Embryonic facial prominence (tissue), 1 donor: ENCODE measurements at regions not wholly inside any gene's neighbourhood (a gene's known extent, or its start where the extent isn't known, plus 50 kb on each side); places are given as distances from the start of the nearest gene placed in this dataset.
A peak's percentile ranks its signal among the peaks of the same experiment; 100 is the strongest.

ENCODE experiments used
- DNase-seq: peaks from one replicate; pipeline ENCODE4 v3.0.0-alpha.2; 2016; ENCODE audit errors: extremely low spot score

DNA sequence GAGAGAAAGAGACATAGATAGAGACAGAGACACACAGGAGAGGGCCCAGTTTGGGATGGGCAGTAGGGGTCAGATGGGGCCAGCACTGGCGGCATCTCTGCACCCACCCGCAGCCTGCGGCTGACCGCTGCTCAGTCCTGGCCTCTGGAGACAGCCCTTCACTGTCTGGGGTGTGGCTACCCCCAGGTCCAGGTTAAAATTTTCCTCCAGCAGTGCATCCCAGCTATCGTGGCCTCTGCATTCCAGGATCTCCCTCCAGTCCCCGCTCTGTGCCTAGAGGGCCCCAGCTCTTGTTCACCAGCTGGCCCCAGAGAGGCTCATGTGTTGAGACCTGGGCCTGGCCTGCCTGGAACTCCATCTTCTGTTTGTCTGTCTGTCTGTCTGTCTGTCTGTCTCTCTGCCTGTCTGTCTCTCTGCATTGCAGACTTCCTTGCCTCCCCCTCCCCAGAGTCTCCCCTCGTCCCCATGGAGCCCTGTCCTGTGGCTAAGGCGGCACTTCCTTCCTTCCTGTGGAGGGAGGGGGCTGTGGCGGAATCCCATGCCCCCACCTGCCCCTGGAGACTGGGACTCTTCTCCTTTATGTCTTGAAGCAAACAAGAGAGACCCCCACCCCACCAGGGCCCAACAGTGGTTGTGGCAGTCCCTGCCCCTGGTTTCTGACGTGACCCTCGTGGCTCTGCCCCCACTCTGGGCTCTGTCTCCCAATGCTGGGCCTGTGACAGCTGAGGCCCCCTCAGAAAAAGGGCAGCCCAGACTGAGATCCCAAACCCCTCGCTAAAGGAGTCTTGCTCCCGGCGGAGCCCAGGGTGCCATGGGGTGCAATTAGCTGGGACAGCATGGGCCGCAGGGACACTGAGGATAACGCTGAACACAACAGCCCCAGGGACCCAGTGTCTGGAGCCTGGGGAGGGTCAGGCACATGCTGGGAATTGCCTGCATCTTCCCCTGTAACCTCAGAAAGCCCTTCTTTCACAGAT lies 241.8 kb downstream of the NPHP4 start:
- no peak for DNase-seq

DNA sequence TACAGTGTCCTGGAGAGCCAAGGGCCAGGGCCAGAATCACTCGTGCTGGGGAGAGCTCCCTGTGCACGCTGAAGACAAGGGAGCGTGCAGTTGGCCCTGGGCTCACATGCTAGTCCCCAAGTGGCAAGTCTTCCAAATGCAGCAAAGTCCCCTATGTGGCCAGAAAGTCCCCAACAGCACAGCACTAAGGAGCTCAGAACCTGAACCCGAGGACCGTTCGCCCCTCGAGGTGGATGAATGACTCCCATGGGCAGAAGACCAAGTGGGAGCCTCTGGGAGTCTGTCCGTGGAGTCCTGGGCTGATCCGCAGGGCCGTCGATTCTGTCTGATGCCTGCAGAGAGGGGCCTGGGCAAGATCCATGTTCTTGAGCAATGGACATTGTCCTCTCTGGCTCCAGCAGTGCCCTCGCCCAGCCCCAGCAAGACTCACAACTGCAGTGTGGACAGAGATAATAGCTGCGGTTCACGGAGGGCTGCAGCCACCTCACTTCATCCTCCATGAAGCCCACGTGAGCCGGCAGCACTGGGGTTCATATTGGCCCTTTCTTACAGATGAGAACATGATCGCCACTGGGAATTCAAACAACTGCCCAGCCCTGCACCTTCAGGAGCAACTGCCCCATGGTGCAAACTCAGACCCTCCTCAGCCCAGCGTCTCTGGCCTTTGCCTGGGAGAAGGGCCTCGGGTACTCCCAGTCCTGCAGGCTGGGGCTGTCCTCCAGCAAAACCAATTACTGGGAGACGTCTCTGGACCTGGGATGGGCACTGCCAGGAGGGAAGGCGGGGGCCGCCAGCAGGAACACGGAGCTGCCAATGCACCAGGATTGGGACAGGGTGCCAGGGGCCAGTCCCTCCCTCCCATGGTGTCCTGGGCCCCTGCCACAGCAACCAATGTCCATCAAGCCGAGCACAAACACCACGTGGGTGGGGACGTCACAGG lies 243.7 kb downstream of the NPHP4 start:
- DNase-seq: no peak

DNA sequence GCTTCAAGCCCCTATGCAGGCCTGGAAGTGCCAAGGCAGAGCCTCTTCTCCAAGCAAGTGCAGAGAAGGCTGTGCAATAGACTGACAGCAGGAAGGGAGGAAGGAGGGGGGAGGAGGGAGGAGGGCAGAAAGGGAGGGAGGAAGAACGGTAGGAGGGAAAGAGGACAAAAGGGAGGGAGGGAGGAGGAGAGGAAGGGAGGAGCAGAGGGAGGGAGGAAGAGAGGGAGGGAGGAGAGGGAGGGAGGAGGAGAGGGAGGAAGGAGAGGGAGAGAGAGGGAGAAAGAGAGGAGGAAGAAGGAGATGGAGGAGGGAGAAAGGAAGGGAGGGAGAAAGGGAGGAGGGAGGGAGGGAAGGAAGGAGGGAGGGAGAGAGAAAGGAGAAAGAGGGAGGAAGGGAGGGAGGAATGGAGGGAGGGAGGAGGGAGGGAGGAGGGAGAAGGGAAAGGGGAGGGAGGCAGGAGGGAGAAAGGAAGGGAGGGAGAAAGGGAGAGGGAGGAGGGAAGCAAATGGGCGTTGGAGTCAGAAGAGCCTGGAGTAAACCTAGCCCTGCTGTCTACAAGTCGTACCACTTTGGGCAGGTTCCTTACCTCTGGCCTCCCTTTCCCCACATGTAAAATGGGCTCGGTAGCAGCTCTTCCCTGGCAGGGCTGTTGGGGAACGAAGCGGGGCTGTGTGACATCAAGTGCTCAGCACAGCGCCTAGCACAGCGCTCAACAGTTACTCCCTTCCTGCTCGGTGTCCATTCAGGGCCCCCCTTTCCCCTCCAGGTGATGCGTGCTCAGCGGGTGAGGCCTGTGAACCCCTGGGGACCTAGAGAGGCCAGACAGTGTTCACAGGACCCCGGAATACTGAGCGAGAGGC lies 244.6 kb downstream of the NPHP4 start:
- DNase-seq: no peak

DNA sequence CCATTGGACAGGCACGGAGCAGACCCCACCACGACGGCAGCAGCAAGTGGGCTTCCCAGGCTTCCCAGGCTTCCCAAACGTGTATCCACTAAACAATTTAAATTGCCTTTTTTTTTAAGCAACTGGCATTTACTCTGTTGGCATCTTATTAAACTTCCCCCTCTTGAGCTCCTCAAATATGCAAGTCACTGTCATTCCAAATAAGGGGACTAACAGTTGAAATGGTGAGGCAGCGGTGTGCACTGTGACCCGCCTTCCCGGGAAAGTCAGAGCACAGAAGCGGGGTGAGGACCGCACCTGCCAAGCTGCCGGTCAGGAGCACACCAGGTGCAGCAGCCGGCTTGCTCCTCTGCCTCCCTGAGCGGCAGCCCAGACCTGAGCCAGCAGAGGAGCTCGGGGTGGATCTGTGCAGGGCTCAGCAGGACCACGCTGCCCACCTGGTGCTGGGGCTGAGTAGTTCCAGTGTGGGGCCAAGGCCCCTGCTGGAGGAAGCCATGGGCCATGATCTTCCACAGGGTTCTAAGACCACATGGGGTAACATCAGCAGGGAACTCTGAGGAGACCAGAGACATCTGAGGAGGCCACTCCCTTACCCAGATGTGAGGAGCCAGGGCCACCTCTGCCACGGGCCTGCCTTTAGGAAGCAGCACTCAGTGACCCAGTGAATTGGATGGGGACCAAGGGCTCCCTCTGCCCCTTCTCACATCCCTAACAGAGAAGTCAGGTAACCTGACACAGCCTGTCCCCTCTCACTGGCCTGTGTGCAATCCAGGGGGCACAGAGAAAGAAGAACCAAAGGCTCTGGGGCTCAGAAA lies 245.4 kb downstream of the NPHP4 start:
- no peak for DNase-seq

DNA sequence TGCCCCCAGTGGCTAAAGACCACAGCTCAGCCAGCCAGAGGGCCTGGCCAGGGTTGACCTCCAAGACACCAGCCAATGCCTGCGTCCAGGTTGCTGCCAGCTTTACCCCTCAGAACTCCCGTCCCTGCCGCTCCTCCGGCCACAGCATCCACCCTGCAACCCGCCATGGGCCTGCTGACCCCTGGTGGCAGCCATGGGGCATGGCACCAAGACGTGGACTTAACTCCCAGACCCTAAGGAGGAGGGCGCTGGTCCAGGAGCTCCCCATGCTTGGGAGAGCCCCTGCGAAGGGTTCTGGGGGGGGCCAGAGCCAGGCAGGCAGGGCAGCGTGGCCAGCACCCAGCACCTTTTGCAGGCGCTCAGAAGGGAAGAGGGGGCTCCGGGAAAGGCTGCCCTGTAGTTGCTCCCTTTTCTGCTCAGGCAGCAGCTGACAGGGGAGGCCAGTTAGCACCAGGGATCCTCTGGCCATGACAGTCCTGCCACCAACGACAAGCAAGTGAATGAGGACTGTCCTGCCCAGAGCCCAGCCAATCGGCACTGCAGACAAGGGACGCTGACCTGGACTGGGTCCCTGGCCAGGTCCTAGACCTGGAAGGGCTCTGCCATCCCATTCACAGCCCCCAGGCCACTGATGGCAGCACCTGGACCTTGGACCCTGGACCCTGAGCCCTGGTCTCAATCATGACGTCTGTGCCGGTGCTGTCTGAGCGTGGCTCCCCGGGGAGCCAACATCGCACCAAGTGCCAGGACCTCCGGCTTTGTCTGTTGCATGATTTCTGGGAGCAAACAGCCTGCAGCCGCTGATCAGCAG lies 246.2 kb downstream of the NPHP4 start:
- DNase-seq: peak; percentile 34

DNA sequence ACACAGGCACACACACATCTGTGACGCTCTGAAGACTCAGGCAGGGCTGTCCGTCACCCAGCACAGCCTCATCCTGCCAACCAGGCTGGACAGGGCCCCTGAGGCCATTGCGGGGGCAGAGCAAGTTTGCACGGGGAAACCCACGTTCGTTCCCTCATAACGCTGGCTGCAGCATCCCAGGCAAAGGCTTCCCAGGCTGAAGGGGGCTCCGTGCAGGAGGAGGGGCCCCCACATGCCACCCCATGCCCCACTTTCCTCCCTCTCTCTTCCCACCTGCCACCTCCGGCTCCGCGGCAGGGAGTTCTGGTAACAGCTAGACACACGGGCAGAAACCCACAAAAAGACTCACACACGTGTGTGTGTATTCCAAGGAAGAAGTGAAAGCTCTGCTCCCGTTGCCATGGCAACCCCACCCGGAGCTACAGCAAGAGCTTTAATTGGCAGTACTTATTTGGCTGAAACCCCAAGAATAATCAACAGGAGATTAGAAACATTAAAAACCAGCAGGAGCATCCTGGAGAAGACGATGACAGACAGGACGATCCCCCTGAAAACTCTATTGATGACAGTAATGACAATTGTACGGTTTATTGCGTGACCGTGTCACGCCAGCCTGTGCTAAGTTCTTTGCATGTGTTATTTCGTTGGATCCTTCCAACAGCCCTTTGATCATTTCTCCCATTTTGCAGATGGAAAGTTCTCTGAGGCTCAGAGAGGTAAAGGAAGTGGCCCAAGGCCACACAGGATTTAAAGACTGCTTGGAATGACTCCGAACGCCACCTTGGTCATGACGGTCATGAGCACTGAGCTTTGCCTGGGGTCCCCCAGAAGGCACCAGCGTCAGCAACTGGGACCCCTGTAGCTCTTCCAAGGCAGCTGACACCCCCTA lies 247.1 kb downstream of the NPHP4 start:
- no peak for DNase-seq

DNA sequence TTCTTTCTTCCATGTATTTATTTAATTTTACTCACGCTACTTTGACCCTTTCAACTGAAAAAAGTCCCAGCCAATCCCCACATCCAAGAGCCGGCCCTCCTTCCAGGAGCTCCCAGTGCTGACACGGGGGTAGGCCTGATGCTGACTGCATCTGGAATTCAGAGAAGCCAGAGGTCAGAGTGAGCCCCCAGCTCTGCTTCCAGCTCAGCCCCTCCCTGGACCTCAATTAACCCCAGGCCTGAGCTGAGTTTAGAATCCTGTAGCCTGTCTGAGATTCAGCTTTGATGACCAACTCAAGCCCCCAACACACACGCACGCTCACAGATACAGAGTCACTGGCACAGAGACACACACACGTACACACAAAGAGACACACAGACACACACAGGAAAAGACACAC lies 247.9 kb downstream of the NPHP4 start:
- no peak for DNase-seq

DNA sequence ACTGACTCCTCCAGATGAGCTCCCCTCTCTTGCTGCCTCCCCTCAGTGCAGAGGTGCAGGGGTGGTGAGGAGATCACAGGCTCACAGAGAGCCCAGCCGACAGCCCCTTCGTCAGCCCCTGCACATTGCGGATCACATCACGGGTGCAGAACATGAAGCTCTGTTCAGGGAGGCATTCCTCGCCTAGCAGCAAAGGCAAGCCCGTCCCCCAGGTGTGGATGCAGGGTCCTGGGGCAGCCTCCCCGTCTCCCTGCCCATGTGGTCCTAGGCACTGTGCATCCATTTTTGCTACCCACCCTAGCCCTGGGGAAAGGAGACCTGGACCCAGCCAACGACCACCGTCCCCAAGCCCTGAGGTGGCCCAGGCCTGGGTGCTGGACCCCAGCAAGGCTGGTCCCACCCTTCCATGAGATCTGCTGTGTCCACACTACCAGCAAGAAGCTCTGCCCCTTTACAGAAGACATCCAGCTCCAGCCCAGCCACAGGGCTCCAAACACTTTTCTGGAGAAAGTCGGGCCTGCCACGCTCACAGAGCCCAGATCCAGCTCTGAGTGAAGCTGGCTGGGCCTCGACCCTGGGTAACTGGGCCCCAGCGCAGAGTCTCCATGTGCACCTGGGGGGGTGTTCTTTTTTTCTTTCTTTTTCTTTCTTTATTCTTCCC lies 248.7 kb downstream of the NPHP4 start:
- no peak for DNase-seq

DNA sequence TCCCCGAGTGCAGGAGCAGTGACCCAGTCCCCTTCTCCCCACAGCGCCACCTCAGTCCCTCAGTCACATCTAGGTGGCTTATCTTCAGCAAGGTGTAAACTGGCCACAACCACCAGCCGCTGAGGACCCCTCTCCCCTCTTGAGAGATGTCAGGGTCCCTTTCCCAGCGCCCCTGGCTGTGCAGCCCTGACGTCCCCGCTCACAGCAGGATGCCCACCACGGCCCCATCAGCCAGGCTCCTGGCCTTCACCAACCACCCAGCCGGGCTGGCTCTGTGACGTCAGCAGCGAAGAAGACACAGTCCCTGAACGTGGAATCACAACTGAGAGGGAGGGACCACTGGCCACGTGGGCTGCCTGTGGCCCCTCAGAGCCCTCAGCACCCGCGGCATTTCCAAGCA lies 249.4 kb downstream of the NPHP4 start:
- no peak for DNase-seq

DNA sequence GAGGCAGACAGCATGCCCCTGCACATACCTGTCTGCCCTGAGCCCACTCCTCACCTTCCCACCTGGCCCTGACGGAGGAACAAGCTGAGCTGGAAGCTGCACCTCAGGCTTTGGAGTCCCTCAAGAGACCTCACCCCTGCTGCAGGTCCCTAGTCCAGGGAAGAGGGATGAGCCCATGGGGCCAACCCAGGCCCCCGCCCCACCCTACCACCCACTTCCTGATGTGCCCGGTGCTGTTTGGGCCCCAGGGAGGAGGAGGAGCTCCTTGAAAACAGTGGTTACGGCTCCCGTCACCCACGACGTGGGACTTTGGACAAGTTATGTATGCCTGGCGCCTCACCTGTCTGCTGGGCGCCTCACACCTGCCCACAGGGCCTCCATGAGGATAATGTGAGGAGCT lies 250.2 kb downstream of the NPHP4 start:
- no peak for DNase-seq

DNA sequence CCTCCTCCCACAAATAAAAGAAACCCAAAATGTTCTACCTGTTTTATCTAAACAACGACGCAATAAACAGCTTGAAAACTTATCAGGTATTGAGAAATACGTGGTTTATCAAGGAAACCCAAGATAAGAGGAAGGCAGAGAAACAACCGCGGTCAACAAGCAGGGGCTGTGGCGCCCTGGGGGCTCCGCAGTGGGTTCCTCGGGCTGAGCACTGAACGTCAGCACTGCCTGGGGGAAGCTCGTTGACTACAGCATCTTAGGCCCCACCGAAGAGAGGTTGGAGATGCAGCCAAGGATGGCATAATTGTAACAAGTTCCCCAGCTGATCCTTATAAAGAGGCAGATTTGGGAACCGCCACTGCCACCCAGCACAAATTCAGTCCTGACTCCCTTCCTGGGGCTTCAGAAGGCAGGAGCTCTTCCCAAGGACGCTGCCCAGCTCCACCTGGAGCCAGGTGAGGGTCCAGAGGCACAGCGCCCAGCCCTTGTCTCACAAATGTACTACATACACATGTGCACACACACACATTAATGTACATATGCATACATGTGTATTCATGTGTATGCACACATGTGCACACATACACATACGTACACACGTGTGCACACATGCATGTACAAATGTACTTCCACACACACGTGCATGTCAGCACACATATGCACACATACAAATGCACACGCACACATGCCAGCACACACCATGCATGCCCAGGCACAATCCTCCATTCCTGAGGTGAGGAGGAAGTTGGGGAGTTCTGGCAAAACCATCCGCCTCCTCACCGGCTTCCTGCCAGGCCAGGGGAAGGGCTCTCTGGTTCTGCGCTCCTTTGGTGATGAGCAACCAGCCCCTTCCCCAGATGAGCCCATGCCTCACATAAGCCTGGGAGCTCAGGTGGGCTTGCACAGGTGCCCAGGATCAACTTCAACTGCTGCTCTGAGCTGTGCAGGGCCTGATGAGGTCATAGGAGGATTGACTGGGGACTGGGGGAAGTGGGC lies 251.1 kb downstream of the NPHP4 start:
- DNase-seq: no peak

DNA sequence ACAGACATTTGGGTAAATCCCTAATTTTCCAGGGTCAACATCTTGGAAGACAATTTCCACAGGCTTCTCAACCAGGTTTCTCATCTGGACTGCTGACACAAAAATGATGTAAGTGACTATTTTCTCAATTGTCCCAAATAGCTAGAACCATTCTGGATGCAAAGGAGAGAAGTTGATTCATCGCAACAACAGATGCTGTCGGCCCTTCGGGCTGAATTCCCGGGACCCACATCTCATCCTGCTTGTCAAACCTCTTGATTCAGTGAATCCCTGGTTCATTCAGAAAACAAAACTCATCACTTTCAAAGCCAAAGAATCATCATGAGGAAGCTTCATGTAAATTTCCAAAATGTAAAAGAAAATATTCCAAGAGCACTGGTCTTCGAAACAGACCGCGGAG lies 251.8 kb downstream of the NPHP4 start:
- DNase-seq: no peak

DNA sequence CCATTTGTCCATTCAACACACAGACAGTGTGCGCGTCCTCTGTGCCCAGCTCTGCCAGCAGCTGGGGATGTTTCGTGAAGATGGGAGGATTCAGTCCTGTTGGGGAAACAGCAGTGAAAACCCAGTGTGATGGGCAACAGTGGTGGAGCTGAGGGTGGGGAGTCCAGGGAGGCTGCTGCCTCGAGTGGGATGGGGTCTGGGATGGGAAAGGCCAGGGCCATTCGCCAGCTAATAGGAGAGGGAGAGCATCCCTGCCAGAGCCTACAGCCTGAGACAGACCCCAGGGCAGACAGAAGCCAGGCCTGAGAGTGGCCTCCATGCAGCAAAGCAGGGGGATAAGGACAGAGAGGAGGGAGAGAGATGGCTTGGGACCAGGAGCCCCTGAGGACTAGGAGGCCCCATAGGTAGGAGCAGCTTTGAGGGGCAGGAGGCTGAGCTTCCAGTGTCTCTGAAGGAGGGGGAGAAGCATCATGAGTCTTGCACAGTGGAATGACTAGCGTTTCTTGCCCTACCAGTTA lies 252.6 kb downstream of the NPHP4 start:
- DNase-seq: no peak

DNA sequence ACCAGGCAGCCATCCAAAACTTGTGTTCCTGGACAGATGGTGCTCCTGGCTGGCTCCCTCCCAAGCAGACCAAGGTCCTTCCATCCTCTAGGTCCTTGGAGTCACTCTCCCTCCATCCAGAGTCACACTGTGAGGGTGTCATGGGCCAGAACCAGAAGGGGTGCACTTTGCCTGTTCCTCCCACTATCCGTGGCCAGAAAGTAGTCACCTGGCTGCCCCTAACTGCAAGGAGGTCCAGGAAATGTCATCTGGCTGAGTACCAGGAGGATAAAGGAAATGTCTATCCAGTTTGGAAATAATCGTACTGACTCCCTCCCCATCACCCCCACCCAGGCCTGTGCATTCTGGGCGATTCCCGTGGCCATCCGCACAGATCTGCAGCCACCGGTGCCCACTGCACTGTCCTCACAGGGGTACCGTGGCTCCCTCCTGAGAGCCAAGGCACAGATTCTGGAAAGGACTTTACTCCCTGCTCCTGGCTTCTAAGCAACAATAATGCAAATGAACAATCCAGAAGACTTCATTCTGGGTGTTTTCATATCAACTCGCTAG lies 253.2 kb downstream of the NPHP4 start:
- no peak for DNase-seq

DNA sequence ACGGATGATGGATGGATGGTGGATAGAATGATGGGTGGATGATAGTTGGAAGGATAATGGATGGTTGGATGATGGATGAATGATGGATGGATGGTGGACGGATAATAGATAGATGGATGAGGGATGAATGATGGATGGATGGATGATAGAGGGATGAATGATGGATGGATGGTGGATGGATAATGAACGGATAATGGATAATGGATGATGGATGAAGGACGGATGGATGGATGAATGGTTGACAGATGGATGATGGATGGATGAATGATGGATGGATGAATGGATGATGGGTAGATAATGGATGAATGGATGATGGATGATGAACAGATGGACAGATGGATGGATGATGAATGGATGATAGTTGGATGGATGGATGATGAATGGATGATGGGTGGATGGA lies 255.1 kb downstream of the NPHP4 start:
- no peak for DNase-seq

DNA sequence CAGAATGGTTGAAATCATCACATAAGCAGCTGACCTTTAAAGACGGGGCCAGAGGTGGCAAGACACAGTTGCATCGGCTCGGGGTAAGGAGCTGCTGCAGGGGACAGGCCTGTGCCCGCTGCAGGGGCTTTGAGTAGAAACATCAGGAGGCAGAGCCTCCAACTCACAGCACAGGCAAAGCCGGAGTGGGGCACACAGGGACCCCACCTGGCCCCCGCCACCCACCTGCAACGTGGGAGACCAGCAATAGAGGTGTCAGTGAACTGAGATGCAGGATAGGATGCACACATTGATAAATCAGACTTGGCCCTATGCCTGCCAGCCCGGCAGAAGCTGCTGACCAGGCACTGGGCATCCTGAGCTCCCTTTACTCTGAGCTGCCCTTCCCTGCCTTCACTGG lies 257.2 kb downstream of the NPHP4 start:
- no peak for DNase-seq

DNA sequence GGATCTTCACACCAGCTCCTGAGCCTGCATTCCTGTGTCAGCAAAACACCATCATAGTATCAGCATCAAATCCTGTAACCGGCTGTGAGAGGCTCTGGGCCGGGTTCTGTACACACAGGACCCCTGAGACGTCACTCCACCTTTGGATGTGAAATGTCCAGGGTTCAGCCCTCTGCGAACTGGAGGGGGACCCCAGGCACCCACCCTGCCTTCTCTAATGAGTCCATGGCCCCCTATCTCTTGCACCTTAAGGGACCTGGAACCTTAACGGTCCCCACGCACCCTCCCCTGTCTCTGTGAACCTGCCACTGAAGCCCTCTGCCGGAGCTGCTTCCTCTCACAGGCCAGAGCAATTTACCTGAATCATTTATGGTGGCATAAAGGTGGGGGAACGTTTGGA lies 257.8 kb downstream of the NPHP4 start:
- no peak for DNase-seq
